HK-2 (cell line): ENCODE measurements at regions not wholly inside any gene's neighbourhood (a gene's known extent, or its start where the extent isn't known, plus 50 kb on each side); places are given as distances from the start of the nearest gene placed in this dataset.
"Not testable (repeated sequence)": the region's sequence is repeated elsewhere in the genome, so short reads cannot be mapped to it uniquely, and the experiment has no call there.

ENCODE experiments used
- DNase-seq: peaks from one replicate; pipeline ENCODE4 v3.0.0-alpha.2; 2018; ENCODE audit not compliant: unreplicated experiment

DNA sequence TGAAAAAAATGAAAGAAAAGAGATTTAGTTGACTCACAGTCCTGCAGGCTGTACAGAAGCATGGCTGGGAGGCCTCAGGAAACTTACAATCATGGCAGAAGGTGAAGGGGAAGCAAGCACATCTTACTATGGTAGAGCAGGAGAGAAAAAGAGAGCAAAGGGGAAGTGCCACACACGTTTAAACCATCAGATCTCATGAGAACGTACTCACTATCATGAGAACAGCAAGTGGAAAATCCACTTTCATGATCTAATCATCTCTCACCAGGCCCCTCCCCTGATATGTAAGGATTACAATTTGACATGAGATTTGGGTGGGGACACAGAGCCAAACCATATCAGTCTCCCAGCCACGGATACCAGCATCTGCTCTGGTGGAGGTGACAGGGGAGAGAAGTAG, 50.8 kb upstream of the CPOX start:
- DNase-seq: no peak

- DNase-seq: no peak
These were observed 51.6 kb upstream of the CPOX start for GRCh38 chr3:98645039-98645438.

GRCh38 chr3:98646680-98647079, 53.3 kb upstream of the CPOX start:
- no peak for DNase-seq

DNA sequence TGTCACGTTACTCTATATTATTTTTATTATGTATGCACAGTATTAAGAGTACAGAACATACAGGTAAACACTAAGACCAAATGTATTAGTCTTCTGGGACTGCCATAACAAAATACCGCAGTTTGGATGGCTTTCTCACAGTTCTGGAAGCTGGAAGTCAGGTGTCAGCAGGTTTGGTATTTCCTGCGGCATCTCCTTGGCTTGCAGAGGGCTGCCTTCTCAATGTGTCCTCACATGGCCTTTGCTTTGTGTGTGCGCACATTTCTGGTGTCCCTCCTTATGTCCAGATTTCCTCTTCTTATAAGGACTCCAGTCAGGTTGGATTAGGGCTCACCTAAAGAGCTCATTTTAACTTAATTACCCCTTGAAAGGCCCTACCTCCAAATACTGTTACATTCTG, 53.8 kb upstream of the CPOX start:
- no peak for DNase-seq

DNA sequence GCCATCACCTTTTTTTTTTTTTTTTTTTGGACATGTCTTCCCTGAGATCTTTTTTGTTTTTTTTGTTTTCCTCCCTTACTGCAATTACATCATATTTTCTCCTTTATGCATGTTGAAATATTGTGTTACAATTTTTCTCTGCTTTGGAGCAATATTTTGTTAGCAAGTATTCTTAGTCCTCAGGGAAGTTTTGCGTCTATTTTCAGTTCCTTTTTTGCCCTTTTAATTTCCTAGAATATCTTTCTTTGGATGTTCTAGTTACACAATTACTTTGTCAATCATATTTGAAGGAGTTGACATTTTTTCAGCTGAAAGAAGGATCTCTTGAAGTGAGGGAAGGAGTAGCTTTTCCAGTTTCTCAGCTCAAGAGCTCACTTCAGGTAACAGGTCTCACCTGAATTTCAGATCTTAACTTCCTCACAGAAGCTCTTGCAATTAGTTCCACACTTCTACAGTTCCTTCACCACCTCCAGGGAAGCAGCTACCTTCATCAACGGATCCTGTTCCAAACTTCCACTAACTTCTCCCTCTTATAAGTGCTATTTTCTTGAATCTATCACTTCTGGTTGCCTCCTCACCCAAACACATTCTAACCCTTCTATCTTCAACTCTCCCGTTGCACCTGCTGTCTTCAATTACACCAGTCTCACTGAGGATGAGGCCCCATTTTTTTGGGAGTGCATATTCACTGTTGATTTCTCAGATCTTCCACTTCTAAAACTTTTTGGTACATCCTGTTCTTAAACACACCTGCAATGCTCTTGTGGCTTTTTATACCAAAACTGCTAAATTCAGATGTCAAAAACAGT, 57.8 kb upstream of the CPOX start:
- DNase-seq: no peak

- no peak for DNase-seq
These were observed 58.3 kb upstream of the CPOX start for GRCh38 chr3:98651780-98652077.

- DNase-seq: no peak
These were observed 62.3 kb upstream of the CPOX start for GRCh38 chr3:98655666-98656065.

GRCh38 chr3:98657457-98657856, 64.0 kb upstream of the CPOX start:
- peak; percentile 71 for DNase-seq

DNA sequence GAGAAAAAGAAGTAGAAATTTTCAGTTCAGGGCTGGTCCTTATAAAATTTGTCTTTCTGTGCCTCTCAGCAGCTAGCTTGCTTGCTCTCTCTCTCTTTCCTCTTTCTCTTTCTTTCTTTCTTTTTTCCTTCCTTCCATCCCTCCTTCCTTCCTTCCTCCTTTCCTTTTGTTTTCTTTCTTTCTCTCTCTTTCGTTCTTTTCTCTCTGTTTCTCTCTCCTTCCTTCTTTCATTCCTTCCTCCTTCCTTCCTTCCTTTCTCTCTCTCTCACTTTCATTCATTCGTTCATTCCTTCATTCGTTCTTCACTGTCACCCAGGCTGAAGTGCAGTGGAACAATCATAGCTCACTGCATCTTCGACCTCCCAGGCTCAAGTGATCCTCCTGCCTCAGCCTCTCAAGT, 69.3 kb upstream of the CPOX start:
- no peak for DNase-seq

- DNase-seq: no peak
These were observed 76.6 kb upstream of the CPOX start for GRCh38 chr3:98670020-98670419.

- no peak for DNase-seq
These were observed 83.2 kb upstream of the ST3GAL6 start for GRCh38 chr3:98679986-98680385.

DNA sequence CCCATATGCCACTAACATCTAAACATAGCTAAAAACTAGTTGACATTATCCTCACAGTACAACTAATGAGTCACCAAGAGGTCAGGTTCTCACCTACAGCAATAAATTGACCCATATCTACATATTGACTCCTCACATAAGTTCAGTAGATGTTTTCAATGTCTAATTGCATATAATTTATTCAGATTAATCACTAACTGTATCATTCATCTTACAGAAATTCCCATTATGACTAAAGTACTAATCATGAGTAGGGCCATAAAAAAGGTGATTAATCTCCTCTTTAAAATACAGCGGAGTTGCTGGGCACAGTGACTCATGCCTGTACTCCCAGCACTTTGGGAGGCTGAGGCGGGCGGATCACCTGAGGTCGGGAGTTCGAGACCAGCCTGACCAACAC, 82.4 kb upstream of the ST3GAL6 start:
- no peak for DNase-seq

DNA sequence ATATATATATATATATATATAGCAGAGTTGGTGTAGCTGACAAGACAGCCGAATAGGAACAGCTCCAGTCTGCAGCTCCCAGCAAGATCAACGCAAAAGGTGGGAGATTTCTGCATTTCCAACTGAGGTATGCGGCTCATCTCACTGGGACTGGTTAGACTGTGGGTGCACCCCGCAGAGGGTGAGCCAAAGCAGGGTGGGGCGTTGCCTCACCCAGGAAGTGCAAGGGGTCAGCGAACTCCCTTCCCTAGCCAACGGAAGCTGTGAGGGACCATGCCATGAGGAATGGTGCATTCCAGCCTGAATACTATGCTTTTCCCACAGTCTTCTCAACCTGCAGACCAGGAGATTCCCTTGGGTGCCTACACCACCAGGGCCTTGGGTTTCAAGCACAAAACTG, 81.7 kb upstream of the ST3GAL6 start:
- no peak for DNase-seq

- DNase-seq: not testable (repeated sequence)
These were observed 80.7 kb upstream of the ST3GAL6 start for GRCh38 chr3:98682391-98682790.

- no peak for DNase-seq
These were observed 74.8 kb upstream of the ST3GAL6 start for GRCh38 chr3:98688363-98688762.

GRCh38 chr3:98690876-98691275, 72.3 kb upstream of the ST3GAL6 start:
- DNase-seq: no peak

DNA sequence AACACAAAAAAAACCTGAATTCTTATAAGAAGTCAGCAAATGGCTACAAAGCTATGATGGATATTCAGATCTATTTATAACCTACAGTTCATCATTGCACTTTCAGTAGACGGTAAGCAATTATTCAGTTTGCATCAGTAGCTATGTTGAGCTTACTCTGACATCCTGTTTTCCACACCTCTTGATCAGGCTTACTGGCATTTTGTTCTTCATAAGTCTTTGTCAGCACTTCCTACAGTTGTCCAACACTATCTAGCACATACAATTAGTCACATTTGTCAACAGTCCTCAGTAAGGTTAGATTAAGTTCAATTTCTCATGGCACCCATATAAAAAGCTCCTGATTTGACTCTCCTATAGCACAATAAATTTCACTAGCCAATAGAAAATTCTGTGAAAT, 71.2 kb upstream of the ST3GAL6 start:
- DNase-seq: no peak

- DNase-seq: no peak
These were observed 70.2 kb upstream of the ST3GAL6 start for GRCh38 chr3:98692787-98693473.

- no peak for DNase-seq
These were observed 67.3 kb upstream of the ST3GAL6 start for GRCh38 chr3:98695796-98696195.

DNA sequence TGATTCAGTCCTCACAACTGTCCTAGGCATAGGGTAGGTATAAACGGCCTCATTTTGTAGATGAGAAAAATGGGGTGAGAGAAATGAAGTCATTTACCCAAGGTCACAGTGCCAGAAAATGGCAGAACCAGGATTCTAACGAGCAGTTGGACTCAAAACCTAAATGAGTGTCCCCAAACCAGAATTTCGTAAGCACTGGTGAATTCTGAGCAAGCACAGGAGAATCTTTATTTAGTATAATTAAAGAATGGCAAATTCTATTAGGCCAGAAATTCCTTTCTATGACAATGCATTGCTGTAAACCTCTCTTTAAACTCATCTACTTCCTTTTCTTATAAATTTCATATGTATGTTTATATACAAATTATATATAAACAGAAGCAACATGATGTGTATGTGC, 66.8 kb upstream of the ST3GAL6 start:
- not testable (repeated sequence) for DNase-seq

DNA sequence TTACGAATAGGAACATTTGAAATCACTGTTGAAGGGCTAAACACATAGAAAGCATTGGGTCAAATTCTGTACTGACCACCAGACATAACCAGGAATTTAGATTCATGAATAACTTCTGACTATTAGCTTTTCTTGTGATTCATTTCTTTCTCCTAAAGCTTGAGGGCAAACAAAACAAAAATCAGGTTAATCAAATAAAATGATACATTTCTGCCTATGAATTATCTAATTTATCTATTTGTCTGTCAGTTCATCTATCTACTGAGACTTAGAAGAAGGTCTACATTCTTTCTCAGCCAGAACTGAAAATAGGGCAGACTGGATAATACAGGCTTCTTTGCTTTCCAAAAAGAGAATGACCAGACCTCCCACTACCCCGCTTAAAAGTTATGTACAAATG, 65.9 kb upstream of the ST3GAL6 start:
- DNase-seq: no peak

GRCh38 chr3:98699132-98699531, 64.0 kb upstream of the ST3GAL6 start:
- DNase-seq: no peak

GRCh38 chr3:98701071-98701675, 62.0 kb upstream of the ST3GAL6 start:
- no peak for DNase-seq
